Smooth muscle cell (in vitro differentiated cells): ENCODE measurements at regions not wholly inside any gene's neighbourhood (a gene's known extent, or its start where the extent isn't known, plus 50 kb on each side); places are given as distances from the start of the nearest gene placed in this dataset.
A peak's percentile ranks its signal among the peaks of the same experiment; 100 is the strongest.

Experiments
- DNase-seq: peaks from one replicate; lab custom pipeline; 2025; ENCODE audit not compliant: unreplicated experiment; lab: John Stamatoyannopoulos, UW
- H2AFZ ChIP-seq: fragments of 200-600 bp; sonication (generic); 2 replicates; pipeline ENCODE4 v1.6.0; 2016; ENCODE audit warnings: antibody characterized with exemption, low read depth, mild to moderate bottlenecking
- H3F3A ChIP-seq: fragments of 200-600 bp; sonication (generic); 2 replicates; pipeline ENCODE4 v1.6.0; 2017; ENCODE audit warnings: antibody characterized with exemption, low read depth
- H3K27ac ChIP-seq: fragments of 200-600 bp; sonication (generic); 2 replicates; pipeline ENCODE4 v1.5.1; 2016; ENCODE audit warnings: low read depth, mild to moderate bottlenecking
- H3K27me3 ChIP-seq: fragments of 200-600 bp; sonication (generic); 2 replicates; pipeline ENCODE4 v1.6.1; 2016; ENCODE audit warnings: low read depth, mild to moderate bottlenecking
- H3K36me3 ChIP-seq: fragments of 200-600 bp; sonication (generic); 2 replicates; pipeline ENCODE4 v1.5.1; 2016; ENCODE audit warnings: low read depth
- H3K4me1 ChIP-seq: fragments of 200-600 bp; sonication (generic); 2 replicates; pipeline ENCODE4 v1.5.1; 2016; ENCODE audit warnings: low read depth
- H3K4me2 ChIP-seq: fragments of 200-600 bp; sonication (generic); 2 replicates; pipeline ENCODE4 v1.6.0; 2016; ENCODE audit warnings: mild to moderate bottlenecking
- H3K4me3 ChIP-seq: fragments of 200-600 bp; sonication (generic); 2 replicates; pipeline ENCODE4 v1.5.1; 2016; ENCODE audit warnings: mild to moderate bottlenecking
- H3K79me2 ChIP-seq: fragments of 200-600 bp; sonication (generic); 2 replicates; pipeline ENCODE4 v1.6.0; 2016; ENCODE audit warnings: low read depth, mild to moderate bottlenecking
- H3K9ac ChIP-seq: fragments of 200-600 bp; sonication (generic); 2 replicates; pipeline ENCODE4 v1.6.0; 2016; ENCODE audit warnings: low read depth
- H3K9me3 ChIP-seq: fragments of 200-600 bp; sonication (generic); replicated peaks from 2 replicates; pipeline ENCODE4 v1.5.1; 2016; ENCODE audit warnings: low read depth
- H4K20me1 ChIP-seq: fragments of 200-600 bp; sonication (generic); 2 replicates; pipeline ENCODE4 v1.6.0; 2016; ENCODE audit warnings: low read depth
- WGBS: methylation state at CpG from one replicate; pipeline ENCODE4 v1.1.7; 2016; ENCODE audit warnings: low lambda C conversion rate; 5-methylcytosine and 5-hydroxymethylcytosine counted together
- TF ChIP-seq, protein P1 (sequence below): fragments of 200-600 bp; sonication (generic); IDR thresholded peaks from 2 replicates; pipeline ENCODE4 v1.5.1; 2017; ENCODE audit warnings: borderline replicate concordance, mild to moderate bottlenecking, antibody characterized with exemption; ENCODE audit not compliant: insufficient read depth, poor library complexity, severe bottlenecking

DNA sequence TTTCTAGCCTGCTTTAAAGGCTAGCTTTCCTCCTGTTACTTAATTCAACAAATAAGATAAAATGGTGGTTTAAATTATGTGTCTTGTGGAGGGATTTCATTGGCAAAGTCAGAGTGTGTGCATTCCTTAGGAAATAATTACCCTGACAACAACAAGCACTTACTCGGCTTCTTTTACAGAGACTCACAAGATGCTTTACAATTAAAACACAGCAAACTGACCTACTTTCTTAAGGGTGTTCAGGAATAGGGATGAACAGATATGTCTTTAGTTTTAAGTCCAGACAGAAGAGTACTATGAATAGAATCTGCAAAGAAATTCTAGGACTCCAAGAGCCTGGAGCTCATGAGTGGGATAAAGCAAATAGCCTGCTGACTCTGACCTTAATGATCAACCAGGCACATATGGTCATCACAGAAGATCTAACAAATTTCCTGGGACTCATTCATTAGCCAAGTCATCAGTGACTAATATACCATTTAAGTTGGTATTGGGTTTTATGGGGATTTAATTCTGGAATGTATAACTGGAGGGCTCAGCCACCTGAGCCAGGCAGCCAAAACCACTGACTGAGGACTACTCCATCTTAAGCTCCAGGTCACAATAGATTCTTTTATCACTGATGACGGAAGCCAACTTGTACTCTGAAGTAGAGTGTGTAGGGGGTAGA lies 161.8 kb upstream of the RIMS1 start:
- DNase-seq = no peak
- Histone ChIP-seq H3K4me1 (peaks cover 10% of the 10 kb centered on the region), H3K9ac (no peak overlapping the region), H3K27me3 (no peaks in the 10 kb centered on the region), H3K36me3 (no peaks in the 10 kb centered on the region), H2AFZ (no peak overlapping the region), H3F3A (peaks cover 7% of the 10 kb centered on the region), H3K9me3 (no peaks in the 10 kb centered on the region), H3K4me3 (no peak overlapping the region), H3K79me2 (no peaks in the 10 kb centered on the region), H3K4me2 (peak overlapping the region; percentile 49), H3K27ac (peak overlapping the region; percentile 74), H4K20me1 (no peaks in the 10 kb centered on the region)
- TF ChIP-seq, protein P1, sequence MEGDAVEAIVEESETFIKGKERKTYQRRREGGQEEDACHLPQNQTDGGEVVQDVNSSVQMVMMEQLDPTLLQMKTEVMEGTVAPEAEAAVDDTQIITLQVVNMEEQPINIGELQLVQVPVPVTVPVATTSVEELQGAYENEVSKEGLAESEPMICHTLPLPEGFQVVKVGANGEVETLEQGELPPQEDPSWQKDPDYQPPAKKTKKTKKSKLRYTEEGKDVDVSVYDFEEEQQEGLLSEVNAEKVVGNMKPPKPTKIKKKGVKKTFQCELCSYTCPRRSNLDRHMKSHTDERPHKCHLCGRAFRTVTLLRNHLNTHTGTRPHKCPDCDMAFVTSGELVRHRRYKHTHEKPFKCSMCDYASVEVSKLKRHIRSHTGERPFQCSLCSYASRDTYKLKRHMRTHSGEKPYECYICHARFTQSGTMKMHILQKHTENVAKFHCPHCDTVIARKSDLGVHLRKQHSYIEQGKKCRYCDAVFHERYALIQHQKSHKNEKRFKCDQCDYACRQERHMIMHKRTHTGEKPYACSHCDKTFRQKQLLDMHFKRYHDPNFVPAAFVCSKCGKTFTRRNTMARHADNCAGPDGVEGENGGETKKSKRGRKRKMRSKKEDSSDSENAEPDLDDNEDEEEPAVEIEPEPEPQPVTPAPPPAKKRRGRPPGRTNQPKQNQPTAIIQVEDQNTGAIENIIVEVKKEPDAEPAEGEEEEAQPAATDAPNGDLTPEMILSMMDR = no peak
- WGBS = 12% methylated on average over 2 of the region's 2 CpGs

DNA sequence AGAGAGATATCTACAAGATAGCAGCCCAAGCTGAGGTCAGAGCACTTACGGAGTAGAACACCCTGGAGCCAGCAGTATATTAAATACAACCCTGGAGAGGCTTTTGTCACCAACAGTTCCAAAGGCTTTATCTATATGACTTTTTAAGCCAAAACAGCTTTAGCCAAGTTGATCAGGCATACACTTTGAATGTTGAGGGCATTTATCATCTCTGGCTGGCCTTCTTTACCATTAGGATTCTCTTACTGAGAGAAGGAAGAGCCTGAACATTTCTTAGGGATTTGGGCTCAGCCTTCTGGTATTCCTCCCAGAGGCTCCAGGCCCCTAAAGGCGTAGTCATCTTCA lies 161.3 kb upstream of the RIMS1 start:
- Histone ChIP-seq H3K79me2 (no peaks in the 10 kb centered on the region), H4K20me1 (no peaks in the 10 kb centered on the region), H3K9me3 (no peaks in the 10 kb centered on the region), H3F3A (peaks cover 7% of the 10 kb centered on the region), H2AFZ (no peak overlapping the region), H3K27me3 (no peaks in the 10 kb centered on the region), H3K4me3 (no peak overlapping the region), H3K4me1 (peaks cover 10% of the 10 kb centered on the region), H3K4me2 (peak overlapping the region; percentile 51), H3K9ac (no peak overlapping the region), H3K36me3 (no peaks in the 10 kb centered on the region), H3K27ac (peak overlapping the region; percentile 74)
- no peak for DNase-seq
- TF ChIP-seq, protein P1 = no peak
- 21% methylated on average over 2 of the region's 2 CpGs for WGBS

DNA sequence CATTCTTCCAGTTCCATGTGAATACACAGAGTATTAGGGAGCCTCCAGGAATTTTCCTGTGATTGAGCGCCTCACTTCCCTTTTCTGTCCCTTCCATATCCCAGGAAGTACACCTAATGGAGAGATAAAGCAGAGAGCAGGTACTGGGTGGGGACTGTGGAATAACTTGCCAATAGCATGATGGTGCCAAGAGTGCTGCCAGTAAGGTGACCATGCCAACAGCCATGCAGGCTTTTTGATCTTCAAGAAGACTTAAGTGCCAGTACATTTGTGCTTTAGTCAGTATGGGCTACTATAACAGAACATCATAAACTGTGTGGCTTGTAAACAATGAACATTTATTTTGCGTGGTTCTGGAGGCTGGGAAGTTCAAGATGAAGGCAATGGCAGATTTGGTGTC lies 160.2 kb upstream of the RIMS1 start:
- Histone ChIP-seq H3K27me3 (no peaks in the 10 kb centered on the region), H3K4me3 (no peak overlapping the region), H3K4me2 (no peak overlapping the region), H3K36me3 (no peaks in the 10 kb centered on the region), H3K79me2 (no peaks in the 10 kb centered on the region), H2AFZ (no peak overlapping the region), H3K9ac (no peak overlapping the region), H3F3A (peaks cover 7% of the 10 kb centered on the region), H4K20me1 (no peaks in the 10 kb centered on the region), H3K4me1 (peaks cover 10% of the 10 kb centered on the region), H3K9me3 (no peaks in the 10 kb centered on the region), H3K27ac (peak overlapping the region; percentile 74)
- WGBS = 97% methylated on average over 2 of the region's 2 CpGs
- TF ChIP-seq, protein P1 = no peak
- no peak for DNase-seq
